KMS-11 (cell line): ENCODE measurements at regions not wholly inside any gene's neighbourhood (a gene's known extent, or its start where the extent isn't known, plus 50 kb on each side); places are given as distances from the start of the nearest gene placed in this dataset.
"Not testable (repeated sequence)": the region's sequence is repeated elsewhere in the genome, so short reads cannot be mapped to it uniquely, and the experiment has no call there.

Source experiments
- H2AFZ ChIP-seq: fragments of 200-600 bp; sonication (generic); 2 replicates; pipeline ENCODE4 v1.6.1; 2016; ENCODE audit warnings: antibody characterized with exemption, mixed run types, low read depth
- H3K27ac ChIP-seq: fragments of 200-600 bp; sonication (generic); 2 replicates; pipeline ENCODE4 v1.6.1; 2016; ENCODE audit warnings: mild to moderate bottlenecking, mixed run types
- H3K27me3 ChIP-seq: fragments of 200-600 bp; sonication (generic); 2 replicates; pipeline ENCODE4 v1.6.1; 2017; ENCODE audit warnings: mild to moderate bottlenecking, low read depth, mixed run types, moderate library complexity; ENCODE audit not compliant: insufficient read depth
- H3K36me3 ChIP-seq: fragments of 200-600 bp; sonication (generic); 2 replicates; pipeline ENCODE4 v1.6.1; 2017; ENCODE audit warnings: mild to moderate bottlenecking, mixed run types; ENCODE audit not compliant: insufficient read depth
- H3K4me1 ChIP-seq: fragments of 200-600 bp; sonication (generic); 2 replicates; pipeline ENCODE4 v1.6.1; 2016; ENCODE audit warnings: mild to moderate bottlenecking, low read depth, mixed run types; ENCODE audit not compliant: poor library complexity, severe bottlenecking
- H3K4me2 ChIP-seq: fragments of 200-600 bp; sonication (generic); 2 replicates; pipeline ENCODE4 v1.7.0; 2016; ENCODE audit warnings: mild to moderate bottlenecking, mixed run types
- H3K4me3 ChIP-seq: fragments of 200-600 bp; sonication (generic); IDR thresholded peaks from 2 replicates; pipeline ENCODE4 v1.6.1; 2017; ENCODE audit warnings: low read depth, low read length, mixed read lengths; ENCODE audit not compliant: insufficient read depth
- H3K79me2 ChIP-seq: fragments of 200-600 bp; sonication (generic); 2 replicates; pipeline ENCODE4 v1.6.1; 2016; ENCODE audit warnings: low read depth, mixed run types; ENCODE audit not compliant: insufficient read depth
- H3K9ac ChIP-seq: fragments of 200-600 bp; sonication (generic); 2 replicates; pipeline ENCODE4 v1.6.1; 2016; ENCODE audit warnings: mild to moderate bottlenecking, mixed run types
- H4K20me1 ChIP-seq: fragments of 200-600 bp; sonication (generic); 2 replicates; pipeline ENCODE4 v1.6.1; 2016; ENCODE audit warnings: mild to moderate bottlenecking, mixed run types; ENCODE audit not compliant: insufficient read depth
- TF ChIP-seq, protein P1 (sequence below): fragments of 200-600 bp; sonication (generic); conservative IDR thresholded peaks from 2 replicates; pipeline ENCODE4 v1.6.1; 2017; ENCODE audit warnings: low read depth, mild to moderate bottlenecking, antibody characterized with exemption, low read length, moderate library complexity, mixed read lengths

DNA sequence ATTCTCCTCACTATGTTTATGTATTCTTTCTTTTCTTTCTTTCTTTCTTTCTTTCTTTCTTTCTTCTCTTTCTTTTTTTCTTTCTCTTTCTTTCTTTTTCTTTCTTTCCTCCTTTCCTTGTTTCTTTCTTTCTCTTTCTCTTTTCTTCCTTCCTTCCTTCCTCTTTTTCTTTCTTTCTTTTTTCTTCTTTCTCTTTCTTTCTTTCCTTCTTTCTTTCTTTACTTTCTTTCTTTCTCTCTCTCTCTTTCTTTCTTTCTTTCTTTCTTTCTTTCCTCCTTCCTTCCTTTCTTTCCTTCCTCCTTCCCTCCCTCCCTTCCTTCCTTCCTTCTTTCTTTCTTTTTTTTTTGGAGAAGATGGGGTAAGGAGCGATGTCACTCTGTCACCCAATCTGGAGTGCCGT lies 1405.5 kb downstream of the SLITRK5 start:
- TF ChIP-seq, protein P1, sequence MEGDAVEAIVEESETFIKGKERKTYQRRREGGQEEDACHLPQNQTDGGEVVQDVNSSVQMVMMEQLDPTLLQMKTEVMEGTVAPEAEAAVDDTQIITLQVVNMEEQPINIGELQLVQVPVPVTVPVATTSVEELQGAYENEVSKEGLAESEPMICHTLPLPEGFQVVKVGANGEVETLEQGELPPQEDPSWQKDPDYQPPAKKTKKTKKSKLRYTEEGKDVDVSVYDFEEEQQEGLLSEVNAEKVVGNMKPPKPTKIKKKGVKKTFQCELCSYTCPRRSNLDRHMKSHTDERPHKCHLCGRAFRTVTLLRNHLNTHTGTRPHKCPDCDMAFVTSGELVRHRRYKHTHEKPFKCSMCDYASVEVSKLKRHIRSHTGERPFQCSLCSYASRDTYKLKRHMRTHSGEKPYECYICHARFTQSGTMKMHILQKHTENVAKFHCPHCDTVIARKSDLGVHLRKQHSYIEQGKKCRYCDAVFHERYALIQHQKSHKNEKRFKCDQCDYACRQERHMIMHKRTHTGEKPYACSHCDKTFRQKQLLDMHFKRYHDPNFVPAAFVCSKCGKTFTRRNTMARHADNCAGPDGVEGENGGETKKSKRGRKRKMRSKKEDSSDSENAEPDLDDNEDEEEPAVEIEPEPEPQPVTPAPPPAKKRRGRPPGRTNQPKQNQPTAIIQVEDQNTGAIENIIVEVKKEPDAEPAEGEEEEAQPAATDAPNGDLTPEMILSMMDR: no peak
- H3K4me2 ChIP-seq: no peak overlapping the region
- H2AFZ ChIP-seq: no peak overlapping the region
- no peak overlapping the region for H3K4me3 ChIP-seq
- no peaks in the 10 kb centered on the region for H4K20me1 ChIP-seq
- H3K79me2 ChIP-seq: no peaks in the 10 kb centered on the region
- H3K4me1 ChIP-seq: no peaks in the 10 kb centered on the region
- no peaks in the 10 kb centered on the region for H3K27me3 ChIP-seq
- no peak overlapping the region for H3K27ac ChIP-seq
- H3K9ac ChIP-seq: no peak overlapping the region
- no peaks in the 10 kb centered on the region for H3K36me3 ChIP-seq

- Histone ChIP-seq H3K27me3 (no peaks in the 10 kb centered on the region), H3K9ac (no peak overlapping the region), H3K4me1 (no peaks in the 10 kb centered on the region), H4K20me1 (no peaks in the 10 kb centered on the region), H3K27ac (no peak overlapping the region), H3K79me2 (no peaks in the 10 kb centered on the region), H3K4me2 (no peak overlapping the region), H3K4me3 (no peak overlapping the region), H3K36me3 (no peaks in the 10 kb centered on the region), H2AFZ (no peak overlapping the region)
- TF ChIP-seq, protein P1: no peak
These were observed 1411.5 kb downstream of the SLITRK5 start for GRCh38 chr13:89082623-89083022.

DNA sequence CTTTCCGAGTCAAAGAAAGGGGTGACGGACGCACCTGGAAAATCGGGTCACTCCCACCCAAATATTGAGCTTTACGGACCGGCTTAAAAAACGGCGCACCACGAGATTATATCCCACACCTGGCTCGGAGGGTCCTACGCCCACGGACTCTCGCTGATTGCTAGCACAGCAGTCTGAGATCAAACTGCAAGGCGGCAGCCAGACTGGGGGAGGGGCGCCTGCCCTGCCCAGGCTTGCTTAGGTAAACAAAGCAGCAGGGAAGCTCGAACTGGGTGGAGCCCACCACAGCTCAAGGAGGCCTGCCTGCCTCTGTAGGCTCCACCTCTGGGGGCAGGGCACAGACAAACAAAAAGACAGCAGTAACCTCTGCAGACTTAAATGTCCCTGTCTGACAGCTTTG lies 1416.9 kb downstream of the SLITRK5 start:
- not testable (repeated sequence) for H3K36me3 ChIP-seq, H3K9ac ChIP-seq, H3K4me3 ChIP-seq, H3K4me2 ChIP-seq, H3K79me2 ChIP-seq, H2AFZ ChIP-seq, H3K4me1 ChIP-seq, H4K20me1 ChIP-seq, H3K27ac ChIP-seq, H3K27me3 ChIP-seq

DNA sequence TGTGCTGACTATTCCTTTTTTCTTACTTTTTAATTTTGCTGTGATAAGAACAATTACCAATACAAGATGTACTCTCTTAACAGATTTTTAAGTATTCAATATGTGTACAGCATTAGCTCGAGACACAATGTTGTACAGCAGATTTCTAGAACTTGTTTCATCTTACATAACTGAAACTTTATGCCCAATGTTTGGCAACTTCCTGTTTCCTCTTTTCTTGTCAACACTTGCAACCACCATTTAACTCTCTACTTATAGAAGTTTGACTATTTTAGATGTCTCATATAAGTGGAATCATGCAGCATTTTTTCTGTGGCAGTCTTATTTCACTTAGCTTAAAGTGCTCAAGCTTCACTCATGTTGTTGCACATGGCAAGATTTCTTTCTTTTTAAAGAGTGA lies 1426.8 kb downstream of the SLITRK5 start:
- H3K27ac ChIP-seq: no peak overlapping the region
- H3K4me3 ChIP-seq: no peak overlapping the region
- H3K36me3 ChIP-seq: no peaks in the 10 kb centered on the region
- H2AFZ ChIP-seq: no peak overlapping the region
- H3K79me2 ChIP-seq: no peaks in the 10 kb centered on the region
- no peak overlapping the region for H3K9ac ChIP-seq
- H4K20me1 ChIP-seq: no peaks in the 10 kb centered on the region
- H3K4me2 ChIP-seq: no peak overlapping the region
- H3K4me1 ChIP-seq: no peaks in the 10 kb centered on the region
- TF ChIP-seq, protein P1: no peak
- H3K27me3 ChIP-seq: no peaks in the 10 kb centered on the region

DNA sequence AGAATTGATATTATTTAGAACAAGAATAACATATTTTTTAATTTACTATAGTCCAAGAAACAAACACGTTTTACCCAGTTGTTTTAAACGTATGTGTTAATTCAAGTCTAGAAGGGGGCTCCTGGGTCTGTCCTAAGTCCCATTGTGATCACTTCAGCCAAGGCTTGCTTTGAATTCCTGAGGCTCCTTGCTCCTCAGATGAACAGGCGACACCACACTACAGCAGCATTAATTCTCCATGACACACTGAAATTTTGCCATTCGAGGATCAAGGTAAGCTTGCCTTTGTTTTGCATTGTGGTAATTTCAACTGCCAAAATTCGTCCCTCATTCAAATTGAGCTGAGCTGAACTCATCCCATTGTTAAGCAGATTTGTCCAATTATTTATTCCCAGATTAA lies 1442.6 kb downstream of the SLITRK5 start:
- no peak overlapping the region for H3K27ac ChIP-seq
- H3K9ac ChIP-seq: no peak overlapping the region
- no peaks in the 10 kb centered on the region for H3K36me3 ChIP-seq
- no peaks in the 10 kb centered on the region for H3K4me1 ChIP-seq
- no peak overlapping the region for H3K4me2 ChIP-seq
- H3K4me3 ChIP-seq: no peak overlapping the region
- no peak overlapping the region for H2AFZ ChIP-seq
- no peaks in the 10 kb centered on the region for H3K79me2 ChIP-seq
- TF ChIP-seq, protein P1: no peak
- H3K27me3 ChIP-seq: no peaks in the 10 kb centered on the region
- H4K20me1 ChIP-seq: no peaks in the 10 kb centered on the region
